GM18499 (cell line): ENCODE measurements at regions not wholly inside any gene's neighbourhood (a gene's known extent, or its start where the extent isn't known, plus 50 kb on each side); places are given as distances from the start of the nearest gene placed in this dataset.
"Not testable (repeated sequence)": the region's sequence is repeated elsewhere in the genome, so short reads cannot be mapped to it uniquely, and the experiment has no call there.

Source experiments
- ATAC-seq: cut with Tn5 transposase; IDR thresholded peaks from one replicate; pipeline ENCODE4 v1.9.1; 2021; ENCODE audit warnings: moderate number of reproducible peaks; ENCODE audit not compliant: insufficient read depth, unreplicated experiment

- no peak for ATAC-seq
These were observed 86.8 kb upstream of the CCDC71L start for GRCh38 chr7:106747804-106748203.

- no peak for ATAC-seq
These were observed 88.2 kb upstream of the CCDC71L start for GRCh38 chr7:106749165-106749564.

- ATAC-seq: no peak
These were observed 89.8 kb upstream of the CCDC71L start for GRCh38 chr7:106750773-106751172.

- no peak for ATAC-seq
These were observed 91.4 kb upstream of the CCDC71L start for GRCh38 chr7:106752367-106752766.

- not testable (repeated sequence) for ATAC-seq
These were observed 94.1 kb upstream of the CCDC71L start for GRCh38 chr7:106755024-106755423.

- no peak for ATAC-seq
These were observed 94.7 kb upstream of the CCDC71L start for GRCh38 chr7:106755641-106756040.

GRCh38 chr7:106756071-106756470, 95.1 kb upstream of the CCDC71L start:
- ATAC-seq: no peak

- ATAC-seq: no peak
These were observed 95.9 kb upstream of the CCDC71L start for GRCh38 chr7:106756884-106757283.

GRCh38 chr7:106757846-106758245, 96.9 kb upstream of the CCDC71L start:
- no peak for ATAC-seq

GRCh38 chr7:106762845-106763244, 101.9 kb upstream of the CCDC71L start:
- ATAC-seq: not testable (repeated sequence)

GRCh38 chr7:106763717-106764116, 101.4 kb upstream of the PIK3CG start:
- no peak for ATAC-seq

- ATAC-seq: no peak
These were observed 99.2 kb upstream of the PIK3CG start for GRCh38 chr7:106765727-106766355.

GRCh38 chr7:106766551-106766950, 98.5 kb upstream of the PIK3CG start:
- ATAC-seq: no peak

GRCh38 chr7:106767078-106767477, 98.0 kb upstream of the PIK3CG start:
- ATAC-seq: no peak

GRCh38 chr7:106767498-106768323, 97.4 kb upstream of the PIK3CG start:
- ATAC-seq: peak; percentile 40

- peak; percentile 49 for ATAC-seq
These were observed 96.7 kb upstream of the PIK3CG start for GRCh38 chr7:106768324-106768751.

- no peak for ATAC-seq
These were observed 94.9 kb upstream of the PIK3CG start for GRCh38 chr7:106770191-106770590.

GRCh38 chr7:106772655-106773108, 92.4 kb upstream of the PIK3CG start:
- no peak for ATAC-seq

GRCh38 chr7:106773228-106773627, 91.9 kb upstream of the PIK3CG start:
- ATAC-seq: no peak

- no peak for ATAC-seq
These were observed 91.4 kb upstream of the PIK3CG start for GRCh38 chr7:106773721-106774120.

GRCh38 chr7:106774213-106774767, 90.8 kb upstream of the PIK3CG start:
- no peak for ATAC-seq
